ENCODE measurements at regions not wholly inside any gene's neighbourhood (a gene's known extent, or its start where the extent isn't known, plus 50 kb on each side); places are given as distances from the start of the nearest gene placed in this dataset.

GRCh38 chrX:843306-843705, 212.7 kb downstream of the SHOX start:
- no peak for TF ChIP-seq POLR2A (IDR thresholded peaks at IDR 0.05)
- TF ChIP-seq CTCF (IDR thresholded peaks at IDR 0.05) = no peak

Measured in adrenal gland (tissue), 5 donors.